ENCODE measurements at regions not wholly inside any gene's neighbourhood (a gene's known extent, or its start where the extent isn't known, plus 50 kb on each side); places are given as distances from the start of the nearest gene placed in this dataset.
"Not testable (repeated sequence)": the region's sequence is repeated elsewhere in the genome, so short reads cannot be mapped to it uniquely, and the experiment has no call there.

DNA sequence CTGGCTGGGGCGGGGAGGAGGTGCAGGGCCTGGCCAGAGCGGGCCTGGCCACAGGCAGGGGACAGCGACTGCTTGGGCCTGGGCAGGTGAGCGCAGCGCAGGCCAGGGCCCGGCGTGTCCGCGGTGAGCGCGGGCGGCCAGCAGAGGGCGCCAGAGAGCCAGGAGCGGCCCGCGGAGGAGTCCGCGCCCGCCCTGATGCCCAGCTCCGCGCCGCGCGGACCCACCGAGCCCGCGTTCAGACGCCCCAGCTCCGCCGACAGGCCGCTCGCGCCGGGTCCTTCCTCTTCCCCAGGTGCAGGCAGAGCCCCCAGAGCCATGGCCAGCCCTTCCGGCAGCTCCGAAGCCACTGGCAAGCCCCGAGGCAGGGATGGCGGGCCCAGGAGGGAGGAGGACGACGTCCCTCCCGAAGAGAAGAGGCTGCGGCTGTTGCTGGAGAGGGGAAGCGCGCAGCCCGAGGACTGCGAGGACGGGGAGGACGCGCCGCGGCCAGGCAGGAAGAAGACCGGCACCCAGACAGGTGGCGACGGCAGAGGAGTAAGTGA lies 171.1 kb upstream of the OSBPL11 start:
- peak; percentile 70 for TF ChIP-seq CTCF (conservative IDR thresholded peaks at IDR 0.05; ENCODE audit: low read depth)
- DNase-seq (ENCODE audit: low spot score), result peak; percentile 27
- H3K27ac ChIP-seq; POLR2A ChIA-PET (ENCODE audit: low non-redundant PET): not testable (repeated sequence)
- CTCF ChIA-PET, result interaction anchor here (0.5 to 0.7 kb wide), 6 partner anchors 68 to 1640 kb away, joined by 3 to 5 read pairs (median 3); partner anchors contain the start of gene OSBPL11

DNA sequence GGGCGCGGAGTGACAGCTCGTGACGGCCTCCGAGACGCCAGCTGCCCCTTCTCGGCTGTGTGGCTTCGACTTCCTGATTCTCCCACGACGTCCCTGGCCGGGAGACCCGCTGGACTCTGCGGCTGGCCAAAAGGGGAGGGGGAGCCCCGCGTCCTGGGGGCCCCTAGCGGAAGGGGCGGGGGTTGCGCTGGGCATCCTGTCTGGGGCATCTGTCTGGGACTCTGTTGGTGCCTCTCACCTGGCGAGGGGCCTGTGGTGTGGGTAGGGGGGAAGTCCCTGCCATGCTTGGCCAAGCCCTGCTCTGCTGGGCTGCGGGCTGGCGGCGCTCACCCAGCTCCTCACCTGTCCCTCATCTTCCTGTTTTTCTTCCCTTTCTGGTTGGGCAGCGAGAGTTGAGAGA lies 171.6 kb upstream of the OSBPL11 start:
- H3K27ac ChIP-seq; POLR2A ChIA-PET (ENCODE audit: low non-redundant PET); DNase-seq (ENCODE audit: low spot score): not testable (repeated sequence)
- CTCF ChIA-PET, result interaction anchor here (0.5 to 0.6 kb wide), 5 partner anchors 69 to 435 kb away, joined by 3 to 4 read pairs (median 3); partner anchors contain the start of gene OSBPL11

GRCh38 chr3:125767641-125768040 lies 172.3 kb upstream of the OSBPL11 start:
- DNase-seq (ENCODE audit: low spot score), result no peak
- ChIA-PET POLR2A (ENCODE audit: low non-redundant PET) (no interaction called here), CTCF (no interaction called here)
- H3K27ac ChIP-seq, result no peak overlapping the region
- no peak for TF ChIP-seq CTCF (conservative IDR thresholded peaks at IDR 0.05; ENCODE audit: low read depth)

DNA sequence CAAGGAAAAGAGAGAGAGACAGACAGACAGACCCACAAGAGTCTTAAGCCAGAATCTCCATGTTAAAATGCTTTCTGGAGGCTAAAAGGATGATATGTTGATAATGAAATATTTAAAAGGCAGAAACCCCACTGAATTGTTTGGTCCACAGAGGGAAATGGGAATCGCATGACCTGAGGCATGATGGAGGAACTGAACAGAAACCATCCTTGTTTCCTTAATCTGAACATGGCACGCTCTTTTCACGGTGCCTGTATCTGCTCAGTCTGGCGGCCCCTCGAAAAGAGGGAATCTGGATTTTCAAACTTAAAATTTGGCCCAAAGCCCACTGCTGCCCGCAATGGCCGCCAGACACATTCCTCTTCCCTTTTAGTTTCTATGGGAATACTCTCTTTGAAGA lies 173.5 kb upstream of the OSBPL11 start:
- H3K27ac ChIP-seq; DNase-seq (ENCODE audit: low spot score); CTCF ChIA-PET; POLR2A ChIA-PET (ENCODE audit: low non-redundant PET): not testable (repeated sequence)

DNA sequence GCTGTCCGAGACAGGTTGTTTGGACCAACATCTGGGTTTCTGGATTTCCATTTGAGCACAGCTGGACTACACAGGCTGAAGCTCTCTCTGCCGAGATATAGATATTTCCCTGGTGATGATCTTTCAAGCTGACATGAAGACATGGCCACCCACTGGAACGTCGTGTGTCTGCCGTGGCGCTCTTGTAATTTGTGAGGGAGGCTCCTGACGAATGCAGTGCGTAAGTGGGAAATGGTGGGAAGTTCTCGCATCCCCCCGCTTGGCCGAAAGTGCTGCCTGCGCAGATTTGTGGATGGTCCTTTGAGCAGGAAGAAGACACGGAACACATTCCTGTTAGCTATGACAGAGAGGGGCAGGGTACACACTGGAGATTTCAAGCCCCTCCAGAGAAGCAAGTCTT lies 176.2 kb upstream of the OSBPL11 start:
- DNase-seq (ENCODE audit: low spot score); POLR2A ChIA-PET (ENCODE audit: low non-redundant PET); CTCF ChIA-PET; H3K27ac ChIP-seq: not testable (repeated sequence)

DNA sequence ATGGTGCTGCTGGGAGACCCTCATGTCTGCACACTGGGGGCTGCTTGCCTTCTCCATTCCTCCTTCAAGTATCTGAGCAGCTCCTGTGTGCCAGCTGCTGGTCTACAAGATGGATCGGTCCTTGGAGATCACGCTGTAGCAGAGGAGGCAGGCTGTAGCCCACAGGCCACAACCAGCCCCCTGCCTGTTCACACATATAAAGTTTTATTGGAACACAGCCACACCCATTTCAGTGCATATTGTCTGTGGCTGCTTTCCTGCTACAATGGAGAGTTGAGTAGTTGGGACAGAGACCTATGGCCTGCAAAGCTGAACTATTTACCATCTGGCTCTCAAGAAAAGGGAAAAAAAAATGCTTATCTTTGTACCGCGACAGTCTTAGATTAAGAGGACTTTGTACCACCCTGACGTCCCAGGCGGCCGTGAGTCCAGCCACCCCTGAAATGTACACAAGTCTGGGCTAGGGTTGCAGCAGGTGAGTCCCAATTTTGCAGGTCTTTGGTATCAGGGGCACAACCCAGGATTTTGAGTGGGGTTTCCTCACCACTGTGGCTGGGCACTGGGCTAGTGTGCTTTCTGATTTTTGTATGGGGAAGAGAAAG lies 179.2 kb upstream of the OSBPL11 start:
- H3K27ac ChIP-seq; CTCF ChIA-PET; DNase-seq (ENCODE audit: low spot score); POLR2A ChIA-PET (ENCODE audit: low non-redundant PET): not testable (repeated sequence)

- CTCF ChIA-PET, result interaction anchor here (0.6 kb wide), 1 partner anchor 11 kb away, joined by 3 read pairs; no protein-coding TSS in a partner anchor
- POLR2A ChIA-PET (ENCODE audit: low non-redundant PET); H3K27ac ChIP-seq; DNase-seq (ENCODE audit: low spot score): not testable (repeated sequence)
Measured at GRCh38 chr3:125775106-125775505, 179.8 kb upstream of the OSBPL11 start.

DNA sequence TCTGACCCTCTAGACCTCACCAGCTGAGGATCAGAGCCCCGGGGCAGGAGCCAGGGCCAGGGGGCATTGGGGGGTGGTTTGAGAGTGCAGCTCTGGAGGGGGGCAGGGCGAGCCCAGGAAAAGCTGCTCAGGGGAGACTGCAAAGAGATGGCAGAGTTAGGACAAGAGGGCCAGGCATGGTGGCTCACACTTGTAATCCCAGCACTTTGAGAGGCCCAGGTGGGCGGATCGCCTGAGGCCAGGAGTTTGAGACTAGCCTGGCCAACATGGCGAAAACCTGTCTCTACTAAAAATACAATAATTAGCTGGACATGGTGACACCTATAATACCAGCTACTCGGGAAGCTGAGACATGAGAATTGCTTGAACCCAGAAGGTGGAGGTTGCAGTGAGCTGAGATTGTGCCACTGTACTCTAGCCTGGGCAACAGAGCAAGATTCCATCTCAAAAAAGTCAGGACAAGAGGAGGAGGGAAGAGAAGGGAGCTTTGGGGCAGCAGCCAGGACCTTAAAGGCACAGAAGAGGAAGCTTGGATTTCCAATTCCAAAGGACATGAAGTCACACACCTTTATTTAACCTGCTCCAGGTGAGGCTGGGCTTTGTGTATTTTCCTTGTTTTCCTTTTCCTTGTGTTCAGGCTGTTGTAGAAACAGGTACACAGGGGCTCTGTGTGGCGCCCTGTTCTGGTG lies 180.5 kb upstream of the OSBPL11 start:
- H3K27ac ChIP-seq; DNase-seq (ENCODE audit: low spot score); POLR2A ChIA-PET (ENCODE audit: low non-redundant PET): not testable (repeated sequence)
- CTCF ChIA-PET, result interaction anchor here (0.6 kb wide), 1 partner anchor 11 kb away, joined by 3 read pairs; no protein-coding TSS in a partner anchor

GRCh38 chr3:125779276-125779675 lies 184.0 kb upstream of the OSBPL11 start:
- POLR2A ChIA-PET (ENCODE audit: low non-redundant PET); DNase-seq (ENCODE audit: low spot score); CTCF ChIA-PET; H3K27ac ChIP-seq: not testable (repeated sequence)

DNA sequence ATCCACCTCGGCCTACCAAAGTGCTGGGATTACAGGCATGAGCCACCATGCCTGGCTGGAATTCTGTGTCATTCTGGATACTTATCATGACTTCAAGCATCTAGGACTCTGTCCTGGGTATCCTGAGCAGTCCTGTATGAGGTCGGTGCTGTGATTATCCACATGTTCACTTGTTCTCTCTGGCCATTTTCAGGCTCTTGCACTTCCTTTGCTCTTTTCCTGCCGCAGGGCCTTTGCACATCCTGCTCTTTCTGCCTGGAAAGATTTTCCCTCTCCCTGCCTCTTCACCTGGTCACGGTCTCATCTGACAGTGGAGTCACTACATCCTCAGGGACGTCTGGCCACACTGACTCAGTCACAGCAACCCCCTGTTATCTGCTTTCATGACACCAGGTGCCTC lies 184.6 kb upstream of the OSBPL11 start:
- POLR2A ChIA-PET (ENCODE audit: low non-redundant PET); CTCF ChIA-PET; H3K27ac ChIP-seq; DNase-seq (ENCODE audit: low spot score): not testable (repeated sequence)

DNA sequence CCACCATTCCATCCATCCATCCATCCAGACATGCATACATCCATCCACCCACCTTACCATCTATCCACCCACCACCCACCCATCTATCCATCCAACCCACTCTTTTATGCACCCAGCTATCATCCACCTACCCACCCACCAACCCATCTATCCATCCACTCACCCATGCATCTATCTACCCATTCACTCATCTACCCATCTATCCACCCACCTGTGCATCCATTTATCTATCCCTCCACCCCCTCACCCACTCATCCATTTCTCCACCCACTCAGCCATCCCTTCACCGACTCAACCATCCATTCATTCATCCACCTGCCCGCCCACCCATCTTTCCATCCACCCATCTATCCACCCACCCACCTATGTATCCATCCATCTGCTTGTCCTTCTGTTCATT lies 186.4 kb upstream of the OSBPL11 start:
- DNase-seq (ENCODE audit: low spot score); H3K27ac ChIP-seq; POLR2A ChIA-PET (ENCODE audit: low non-redundant PET); CTCF ChIA-PET: not testable (repeated sequence)

- DNase-seq (ENCODE audit: low spot score); POLR2A ChIA-PET (ENCODE audit: low non-redundant PET); CTCF ChIA-PET; H3K27ac ChIP-seq: not testable (repeated sequence)
Measured at GRCh38 chr3:125790312-125790711, 178.7 kb upstream of the ROPN1B start.

DNA sequence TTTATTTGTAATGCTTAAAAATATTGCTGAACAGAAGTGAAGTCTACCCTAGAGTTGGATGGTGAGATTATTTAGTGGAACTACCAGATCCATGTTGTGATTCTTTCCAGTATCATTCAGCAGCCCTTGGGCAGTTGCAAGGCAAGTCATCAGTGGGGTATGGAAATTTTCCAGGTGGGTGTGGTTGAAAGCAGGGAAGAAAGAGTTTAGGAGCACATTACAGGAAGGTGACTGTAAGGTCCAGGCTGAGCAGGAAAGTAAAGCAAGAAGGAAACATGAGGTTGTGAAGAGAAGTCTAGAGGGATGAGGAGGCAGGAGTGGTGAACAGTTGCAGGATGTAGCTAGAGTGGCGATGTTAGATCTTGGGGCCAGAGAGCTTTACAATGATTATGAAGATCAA lies 178.0 kb upstream of the ROPN1B start:
- POLR2A ChIA-PET (ENCODE audit: low non-redundant PET); DNase-seq (ENCODE audit: low spot score); H3K27ac ChIP-seq: not testable (repeated sequence)
- CTCF ChIA-PET, result interaction anchor here (0.6 kb wide), 1 partner anchor 520 kb away, joined by 5 read pairs; no protein-coding TSS in a partner anchor

GRCh38 chr3:125810010-125810409 lies 159.0 kb upstream of the ROPN1B start:
- POLR2A ChIA-PET (ENCODE audit: low non-redundant PET); CTCF ChIA-PET; H3K27ac ChIP-seq: not testable (repeated sequence)

GRCh38 chr3:125822175-125822574 lies 146.8 kb upstream of the ROPN1B start:
- POLR2A ChIA-PET (ENCODE audit: low non-redundant PET); CTCF ChIA-PET; H3K27ac ChIP-seq; DNase-seq (ENCODE audit: low spot score): not testable (repeated sequence)

More at GRCh38 chr3:125810010-125810409, 159.0 kb upstream of the ROPN1B start:
- not testable (repeated sequence) for DNase-seq (ENCODE audit: low spot score)

All from RWPE1 (cell line).